HG02840 (cell line): ENCODE measurements at regions not wholly inside any gene's neighbourhood (a gene's known extent, or its start where the extent isn't known, plus 50 kb on each side); places are given as distances from the start of the nearest gene placed in this dataset.
"Not testable (repeated sequence)": the region's sequence is repeated elsewhere in the genome, so short reads cannot be mapped to it uniquely, and the experiment has no call there.

Experiments
- ATAC-seq: cut with Tn5 transposase; IDR thresholded peaks from one replicate; pipeline ENCODE4 v1.9.1; 2021; ENCODE audit warnings: mild to moderate bottlenecking, moderate library complexity, moderate number of reproducible peaks; ENCODE audit not compliant: unreplicated experiment, low FRiP score

- ATAC-seq: no peak
These were observed 327.2 kb downstream of the MRPL39 start for GRCh38 chr21:25280061-25280460.

- no peak for ATAC-seq
These were observed 333.3 kb downstream of the MRPL39 start for GRCh38 chr21:25273959-25274358.

- no peak for ATAC-seq
These were observed 352.6 kb downstream of the MRPL39 start for GRCh38 chr21:25254491-25255174.

- ATAC-seq: no peak
These were observed 360.7 kb downstream of the MRPL39 start for GRCh38 chr21:25246546-25246945.

GRCh38 chr21:25244735-25245134 is 362.5 kb downstream of the MRPL39 start:
- no peak for ATAC-seq

- ATAC-seq: no peak
These were observed 363.5 kb downstream of the MRPL39 start for GRCh38 chr21:25243808-25244207.

GRCh38 chr21:25240974-25241373 is 366.3 kb downstream of the MRPL39 start:
- ATAC-seq: no peak

- ATAC-seq: no peak
These were observed 372.2 kb downstream of the MRPL39 start for GRCh38 chr21:25234857-25235801.

- ATAC-seq: no peak
These were observed 386.3 kb downstream of the MRPL39 start for GRCh38 chr21:25220954-25221353.

GRCh38 chr21:25220169-25220568 is 387.1 kb downstream of the MRPL39 start:
- no peak for ATAC-seq

- ATAC-seq: peak; percentile 89
These were observed 391.4 kb downstream of the MRPL39 start for GRCh38 chr21:25215698-25216384.

- no peak for ATAC-seq
These were observed 392.6 kb downstream of the MRPL39 start for GRCh38 chr21:25214676-25215075.

GRCh38 chr21:25199944-25200343 is 407.3 kb downstream of the MRPL39 start:
- no peak for ATAC-seq

GRCh38 chr21:25191141-25191540 is 416.1 kb downstream of the MRPL39 start:
- no peak for ATAC-seq

GRCh38 chr21:25189497-25189896 is 417.8 kb downstream of the MRPL39 start:
- no peak for ATAC-seq

GRCh38 chr21:25188677-25189079 is 418.6 kb downstream of the MRPL39 start:
- peak; percentile 86 for ATAC-seq

GRCh38 chr21:25186273-25186672 is 421.0 kb downstream of the MRPL39 start:
- no peak for ATAC-seq

- ATAC-seq: no peak
These were observed 423.7 kb downstream of the MRPL39 start for GRCh38 chr21:25183577-25183976.

GRCh38 chr21:25181690-25182089 is 425.6 kb downstream of the MRPL39 start:
- ATAC-seq: not testable (repeated sequence)

GRCh38 chr21:25179116-25179515 is 428.2 kb downstream of the MRPL39 start:
- no peak for ATAC-seq
